ENCODE measurements at regions not wholly inside any gene's neighbourhood (a gene's known extent, or its start where the extent isn't known, plus 50 kb on each side); places are given as distances from the start of the nearest gene placed in this dataset.

- H3K4me3 Mint-ChIP-seq (ENCODE audit: unreplicated experiment), result no peak overlapping the region
- Histone ChIP-seq H3K4me1 (no peaks in the 10 kb centered on the region), H3K4me3 (ENCODE audit: low read depth, low read length) (no peak overlapping the region), H3K9me3 (no peaks in the 10 kb centered on the region), H3K27me3 (replicated peaks; ENCODE audit: control insufficient read depth, insufficient read depth, low read length) (no peaks in the 10 kb centered on the region), H3K36me3 (ENCODE audit: control insufficient read depth, insufficient read depth, low read length) (no peaks in the 10 kb centered on the region)
- intact Hi-C loops (cut with micrococcal nuclease; ENCODE audit: unreplicated experiment), result no loop called here
- no peaks in the 10 kb centered on the region for H3K4me1 Mint-ChIP-seq (ENCODE audit: low read depth, unreplicated experiment)
- no peaks in the 10 kb centered on the region for H3K9me3 Mint-ChIP-seq (ENCODE audit: unreplicated experiment)
- CTCF ChIA-PET, result no interaction called here
- H3K27ac Mint-ChIP-seq (ENCODE audit: unreplicated experiment), result no peak overlapping the region
- peaks cover 10% of the 10 kb centered on the region for H3K27me3 Mint-ChIP-seq (ENCODE audit: insufficient read depth, unreplicated experiment)
- BruUV-seq (replicated peaks), result no TSS peak
- H3K36me3 Mint-ChIP-seq (ENCODE audit: insufficient read depth, unreplicated experiment), result no peaks in the 10 kb centered on the region
- TF ChIP-seq CTCF (IDR thresholded peaks at IDR 0.05; ENCODE audit: insufficient read depth in 1 of 2, low read depth in 1 of 2, low read length in 1 of 2, severe bottlenecking in 1 of 2, unreplicated experiment in 1 of 2), result no peak
- POLR2A ChIA-PET, result no interaction called here
- no peak for DNase-seq
Measured at GRCh38 chr5:144089401-144090021, 80.9 kb downstream of the YIPF5 start.

- Mint-ChIP-seq H3K4me3 (ENCODE audit: unreplicated experiment) (no peak overlapping the region), H3K27ac (ENCODE audit: unreplicated experiment) (no peak overlapping the region), H3K36me3 (ENCODE audit: insufficient read depth, unreplicated experiment) (no peaks in the 10 kb centered on the region), H3K9me3 (ENCODE audit: unreplicated experiment) (no peaks in the 10 kb centered on the region), H3K27me3 (ENCODE audit: insufficient read depth, unreplicated experiment) (peaks cover 10% of the 10 kb centered on the region), H3K4me1 (ENCODE audit: low read depth, unreplicated experiment) (no peaks in the 10 kb centered on the region)
- POLR2A ChIA-PET, result interaction anchor here (0.6 kb wide), 1 partner anchor 374 kb away, joined by 3 read pairs; no protein-coding TSS in a partner anchor
- Histone ChIP-seq H3K27me3 (replicated peaks; ENCODE audit: control insufficient read depth, insufficient read depth, low read length) (no peaks in the 10 kb centered on the region), H3K9me3 (no peaks in the 10 kb centered on the region; the same call in 1 of the 2 replicates), H3K4me3 (ENCODE audit: low read depth, low read length) (no peak overlapping the region), H3K4me1 (no peaks in the 10 kb centered on the region), H3K36me3 (ENCODE audit: control insufficient read depth, insufficient read depth, low read length) (no peaks in the 10 kb centered on the region)
- no peak for DNase-seq
- intact Hi-C loops (cut with micrococcal nuclease; ENCODE audit: unreplicated experiment), result no loop called here
- no TSS peak for BruUV-seq (replicated peaks)
- TF ChIP-seq CTCF (IDR thresholded peaks at IDR 0.05; ENCODE audit: insufficient read depth in 1 of 2, low read depth in 1 of 2, low read length in 1 of 2, severe bottlenecking in 1 of 2, unreplicated experiment in 1 of 2), result no peak
- CTCF ChIA-PET, result no interaction called here
Measured at GRCh38 chr5:144092508-144092907, 78.0 kb downstream of the YIPF5 start.

GRCh38 chr5:144093400-144093799 is 77.1 kb downstream of the YIPF5 start:
- Histone ChIP-seq H3K4me1 (no peaks in the 10 kb centered on the region), H3K4me3 (ENCODE audit: low read depth, low read length) (no peak overlapping the region), H3K27me3 (replicated peaks; ENCODE audit: control insufficient read depth, insufficient read depth, low read length) (no peaks in the 10 kb centered on the region), H3K36me3 (ENCODE audit: control insufficient read depth, insufficient read depth, low read length) (no peaks in the 10 kb centered on the region), H3K9me3 (no peaks in the 10 kb centered on the region; the same call in 1 of the 2 replicates)
- TF ChIP-seq CTCF (IDR thresholded peaks at IDR 0.05; ENCODE audit: insufficient read depth in 1 of 2, low read depth in 1 of 2, low read length in 1 of 2, severe bottlenecking in 1 of 2, unreplicated experiment in 1 of 2), result no peak
- Mint-ChIP-seq H3K27ac (ENCODE audit: unreplicated experiment) (no peak overlapping the region), H3K27me3 (ENCODE audit: insufficient read depth, unreplicated experiment) (peaks cover 10% of the 10 kb centered on the region), H3K4me1 (ENCODE audit: low read depth, unreplicated experiment) (no peaks in the 10 kb centered on the region), H3K9me3 (ENCODE audit: unreplicated experiment) (no peaks in the 10 kb centered on the region), H3K4me3 (ENCODE audit: unreplicated experiment) (no peak overlapping the region), H3K36me3 (ENCODE audit: insufficient read depth, unreplicated experiment) (no peaks in the 10 kb centered on the region)
- no peak for DNase-seq
- POLR2A ChIA-PET, result no interaction called here
- intact Hi-C loops (cut with micrococcal nuclease; ENCODE audit: unreplicated experiment), result no loop called here
- CTCF ChIA-PET, result no interaction called here
- BruUV-seq (replicated peaks), result no TSS peak

All from Caco-2 (cell line).